ENCODE measurements at regions not wholly inside any gene's neighbourhood (a gene's known extent, or its start where the extent isn't known, plus 50 kb on each side); places are given as distances from the start of the nearest gene placed in this dataset.

GRCh38 chr9:109887079-109887478 lies 107.1 kb downstream of the PALM2AKAP2 start:
- TF ChIP-seq POLR2AphosphoS5 (IDR thresholded peaks at IDR 0.05; ENCODE audit: borderline replicate concordance, low read depth, low read length) (no peak), EZH2 (IDR thresholded peaks at IDR 0.05) (no peak)
